Prostate gland (tissue), 2 donors: ENCODE measurements at regions not wholly inside any gene's neighbourhood (a gene's known extent, or its start where the extent isn't known, plus 50 kb on each side); places are given as distances from the start of the nearest gene placed in this dataset.

ENCODE experiments used
- POLR2AphosphoS5 ChIP-seq: sonication (generic); formaldehyde crosslinking; IDR thresholded peaks from one replicate; pipeline ENCODE4 v1.6.1; 2017; ENCODE audit warnings: antibody characterized with exemption
- TF ChIP-seq, protein P1 (sequence below), 4 experiments: fragments of 200-600 bp in 2 of 4; fragments of 450-650 bp in 2 of 4; sonication (generic) in 2 of 4; IDR thresholded peaks; 1 replicate in 3 of 4; 2 replicates in 1 of 4; pipeline ENCODE4 v1.5.1; 2016 to 2019; ENCODE audit warnings: antibody characterized with exemption in 4 of 4, mild to moderate bottlenecking in 2 of 4, moderate library complexity in 2 of 4

DNA sequence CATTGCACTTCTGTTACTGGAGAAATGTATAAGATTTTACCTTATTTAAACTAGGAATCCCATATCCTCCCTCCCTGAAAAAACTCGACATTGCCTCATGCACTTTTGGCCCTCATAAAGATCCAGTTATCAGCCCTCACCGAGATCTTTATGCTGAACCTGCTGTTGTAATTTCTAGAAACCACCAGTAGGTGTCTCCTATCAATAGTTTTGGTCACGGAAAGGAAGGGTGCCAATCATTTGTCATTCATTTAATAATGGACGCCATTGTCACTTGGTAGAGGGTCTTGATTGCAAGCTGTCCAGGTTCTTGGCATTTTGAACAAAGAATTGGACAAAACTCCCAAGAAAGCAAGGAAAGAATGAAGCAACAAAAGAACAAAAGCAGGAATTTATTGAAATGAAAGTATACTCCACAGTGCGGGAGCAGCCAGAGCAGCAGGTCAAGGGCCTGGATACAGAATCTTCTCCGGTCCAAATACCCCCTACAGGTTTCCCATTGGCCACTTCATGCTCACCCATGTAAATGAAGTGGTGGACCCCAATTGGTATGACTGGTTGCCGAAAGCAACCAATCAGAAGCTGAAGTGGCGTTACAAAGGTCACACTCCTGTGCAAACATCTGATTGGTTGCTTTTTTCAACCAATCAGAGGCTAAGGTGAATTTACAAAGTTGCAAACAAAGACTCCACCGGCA, 524.3 kb downstream of the PSAT1 start:
- TF ChIP-seq POLR2AphosphoS5: no peak
- TF ChIP-seq, protein P1, sequence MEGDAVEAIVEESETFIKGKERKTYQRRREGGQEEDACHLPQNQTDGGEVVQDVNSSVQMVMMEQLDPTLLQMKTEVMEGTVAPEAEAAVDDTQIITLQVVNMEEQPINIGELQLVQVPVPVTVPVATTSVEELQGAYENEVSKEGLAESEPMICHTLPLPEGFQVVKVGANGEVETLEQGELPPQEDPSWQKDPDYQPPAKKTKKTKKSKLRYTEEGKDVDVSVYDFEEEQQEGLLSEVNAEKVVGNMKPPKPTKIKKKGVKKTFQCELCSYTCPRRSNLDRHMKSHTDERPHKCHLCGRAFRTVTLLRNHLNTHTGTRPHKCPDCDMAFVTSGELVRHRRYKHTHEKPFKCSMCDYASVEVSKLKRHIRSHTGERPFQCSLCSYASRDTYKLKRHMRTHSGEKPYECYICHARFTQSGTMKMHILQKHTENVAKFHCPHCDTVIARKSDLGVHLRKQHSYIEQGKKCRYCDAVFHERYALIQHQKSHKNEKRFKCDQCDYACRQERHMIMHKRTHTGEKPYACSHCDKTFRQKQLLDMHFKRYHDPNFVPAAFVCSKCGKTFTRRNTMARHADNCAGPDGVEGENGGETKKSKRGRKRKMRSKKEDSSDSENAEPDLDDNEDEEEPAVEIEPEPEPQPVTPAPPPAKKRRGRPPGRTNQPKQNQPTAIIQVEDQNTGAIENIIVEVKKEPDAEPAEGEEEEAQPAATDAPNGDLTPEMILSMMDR (IDR thresholded peaks at IDR 0.05): peak in 3 of 4 experiments; percentile 15 to 47 (median 34)
